AG04450 (cell line): ENCODE measurements at regions not wholly inside any gene's neighbourhood (a gene's known extent, or its start where the extent isn't known, plus 50 kb on each side); places are given as distances from the start of the nearest gene placed in this dataset.

Experiments
- CTCF ChIA-PET: fragments of 300-600, 350-600 bp; formaldehyde crosslinking; extraction: SDS; loops from one replicate; lab custom pipeline; 2022; ENCODE audit warnings: antibody characterized with exemption, inconsistent platforms; lab: Charles Lee
- POLR2A ChIA-PET: fragments of 350-600 bp; formaldehyde crosslinking; extraction: SDS; loops from one replicate; lab custom pipeline; 2021; ENCODE audit warnings: antibody characterized with exemption, inconsistent platforms; lab: Yijun Ruan, JAX
- DNase-seq: peaks from one replicate; pipeline ENCODE4 v3.0.0-alpha.2; 2011; ENCODE audit warnings: low read depth, low spot score
- H3K27ac ChIP-seq: one replicate; pipeline ENCODE4 v1.5.1; 2012; ENCODE audit warnings: low read depth, low read length, control low read depth
- H3K27me3 ChIP-seq: one replicate; pipeline ENCODE4 v1.6.0; 2012; ENCODE audit warnings: low read length; ENCODE audit not compliant: control insufficient read depth, insufficient read depth
- H3K4me3 ChIP-seq: 2 replicates; pipeline ENCODE4 v1.5.1; 2011; ENCODE audit warnings: mild to moderate bottlenecking, low read depth, low read length, control low read depth
- H3K9me3 ChIP-seq: 2 replicates; pipeline ENCODE4 v1.5.1; 2012; ENCODE audit warnings: low read length; ENCODE audit not compliant: control insufficient read depth, insufficient read depth
- TF ChIP-seq, protein P1 (sequence below): IDR thresholded peaks from 2 replicates; pipeline ENCODE4 v1.5.1; 2011; ENCODE audit warnings: low read depth, low read length, control low read depth, inconsistent platforms

DNA sequence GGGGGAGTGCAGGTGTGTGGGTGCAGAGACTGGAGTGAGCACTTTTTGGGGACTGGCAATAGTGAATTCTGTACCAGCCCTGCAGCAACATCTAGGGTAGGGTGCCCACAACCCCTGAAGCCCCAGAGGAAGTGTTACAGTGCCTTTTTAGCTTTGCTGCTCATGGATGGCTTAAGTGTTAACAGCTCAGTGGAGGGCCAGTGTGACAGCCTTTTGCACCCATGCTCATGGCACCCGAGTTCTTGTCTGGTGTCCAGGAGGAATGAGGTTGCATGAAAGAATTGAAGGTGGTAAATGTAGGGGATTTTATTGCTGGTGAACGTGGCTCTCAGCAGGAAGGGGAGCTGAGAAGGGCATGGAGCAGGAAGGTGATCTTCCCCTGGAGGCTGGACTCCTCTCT lies 107.3 kb downstream of the MRPL36 start:
- POLR2A ChIA-PET = no interaction called here
- TF ChIP-seq, protein P1, sequence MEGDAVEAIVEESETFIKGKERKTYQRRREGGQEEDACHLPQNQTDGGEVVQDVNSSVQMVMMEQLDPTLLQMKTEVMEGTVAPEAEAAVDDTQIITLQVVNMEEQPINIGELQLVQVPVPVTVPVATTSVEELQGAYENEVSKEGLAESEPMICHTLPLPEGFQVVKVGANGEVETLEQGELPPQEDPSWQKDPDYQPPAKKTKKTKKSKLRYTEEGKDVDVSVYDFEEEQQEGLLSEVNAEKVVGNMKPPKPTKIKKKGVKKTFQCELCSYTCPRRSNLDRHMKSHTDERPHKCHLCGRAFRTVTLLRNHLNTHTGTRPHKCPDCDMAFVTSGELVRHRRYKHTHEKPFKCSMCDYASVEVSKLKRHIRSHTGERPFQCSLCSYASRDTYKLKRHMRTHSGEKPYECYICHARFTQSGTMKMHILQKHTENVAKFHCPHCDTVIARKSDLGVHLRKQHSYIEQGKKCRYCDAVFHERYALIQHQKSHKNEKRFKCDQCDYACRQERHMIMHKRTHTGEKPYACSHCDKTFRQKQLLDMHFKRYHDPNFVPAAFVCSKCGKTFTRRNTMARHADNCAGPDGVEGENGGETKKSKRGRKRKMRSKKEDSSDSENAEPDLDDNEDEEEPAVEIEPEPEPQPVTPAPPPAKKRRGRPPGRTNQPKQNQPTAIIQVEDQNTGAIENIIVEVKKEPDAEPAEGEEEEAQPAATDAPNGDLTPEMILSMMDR = no peak
- H3K27me3 ChIP-seq = no peaks in the 10 kb centered on the region
- CTCF ChIA-PET = no interaction called here
- DNase-seq = no peak
- no peak overlapping the region for H3K27ac ChIP-seq
- H3K9me3 ChIP-seq = no peaks in the 10 kb centered on the region
- no peak overlapping the region for H3K4me3 ChIP-seq

DNA sequence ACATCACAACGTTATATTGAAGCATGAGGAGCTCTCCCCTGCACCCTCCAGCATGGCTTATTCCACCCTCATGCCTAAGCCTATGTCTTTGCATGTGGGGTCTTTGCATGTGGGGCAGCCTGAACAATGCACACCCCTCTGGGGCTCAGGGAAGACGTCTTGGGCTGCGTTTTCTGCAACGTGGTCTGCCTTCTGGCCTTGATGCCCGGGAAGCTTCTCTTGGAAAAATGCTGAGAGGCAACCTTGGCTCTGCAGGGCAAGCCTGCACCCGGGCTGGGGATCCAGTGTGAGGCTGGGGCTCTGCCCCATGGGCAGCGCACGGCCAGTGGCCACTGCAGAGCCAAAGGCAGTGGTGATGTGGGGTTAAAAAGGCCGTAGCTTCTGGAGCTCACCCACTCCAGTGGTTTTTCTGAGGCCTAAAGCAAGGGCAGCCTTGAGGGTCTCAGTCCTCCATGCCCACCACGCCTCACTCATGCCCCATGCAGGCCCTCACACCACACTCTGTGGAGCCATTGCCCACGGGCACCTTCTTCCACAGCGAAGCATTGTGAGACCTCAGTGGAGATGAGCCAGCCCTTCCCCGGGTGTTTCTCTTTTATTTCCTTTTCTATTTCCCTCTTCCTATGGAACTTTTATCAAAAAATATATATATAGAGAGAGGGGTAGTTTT lies 112.2 kb downstream of the MRPL36 start:
- H3K4me3 ChIP-seq = no peak overlapping the region
- ChIA-PET POLR2A (no interaction called here), CTCF (no interaction called here)
- no peak overlapping the region for H3K27ac ChIP-seq
- no peaks in the 10 kb centered on the region for H3K27me3 ChIP-seq
- H3K9me3 ChIP-seq = no peaks in the 10 kb centered on the region; the same call in 1 of the 2 replicates
- DNase-seq = no peak
- TF ChIP-seq, protein P1 = no peak

DNA sequence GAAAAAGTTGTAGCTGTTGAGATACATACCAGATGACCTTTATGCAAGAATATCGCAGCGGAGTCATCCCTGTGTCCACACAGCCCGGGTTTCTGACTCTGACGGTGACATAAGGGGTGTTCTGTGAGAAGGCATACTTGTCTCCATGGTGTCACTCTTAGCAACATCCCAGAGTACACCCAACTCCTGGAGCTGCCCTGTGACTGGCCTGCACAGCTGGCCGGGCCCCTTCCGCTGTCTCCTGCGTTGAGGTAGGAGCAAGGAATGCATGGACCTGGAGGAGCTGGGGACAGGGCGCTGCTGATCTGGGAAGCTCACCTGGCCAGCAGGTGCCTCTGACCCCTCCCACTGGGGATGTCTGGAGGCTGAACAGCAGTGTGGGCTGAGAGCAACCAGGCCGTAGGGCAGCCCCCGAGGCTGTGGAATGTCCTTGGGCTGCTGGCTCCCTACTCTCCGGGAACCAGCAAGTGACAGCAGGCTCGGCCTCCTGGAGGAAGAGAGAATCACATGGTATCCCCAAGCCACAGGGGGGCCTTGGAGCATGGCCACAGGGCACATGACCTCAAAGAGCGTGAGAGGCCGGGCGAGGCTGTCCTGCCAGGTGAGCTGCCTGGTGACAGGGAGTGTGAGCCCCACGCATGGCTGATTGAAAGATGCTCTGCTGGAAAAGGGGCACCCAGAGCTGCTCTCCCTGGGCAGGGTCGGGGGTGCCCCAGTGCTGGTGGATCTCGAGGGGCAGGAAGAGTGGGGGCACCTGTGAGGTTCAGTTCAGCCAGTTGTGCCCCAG lies 113.4 kb downstream of the MRPL36 start:
- Histone ChIP-seq H3K9me3 (no peaks in the 10 kb centered on the region; the same call in 1 of the 2 replicates), H3K27me3 (no peaks in the 10 kb centered on the region), H3K4me3 (no peak overlapping the region), H3K27ac (no peak overlapping the region)
- DNase-seq = no peak
- ChIA-PET CTCF (no interaction called here), POLR2A (no interaction called here)
- TF ChIP-seq, protein P1 = no peak

DNA sequence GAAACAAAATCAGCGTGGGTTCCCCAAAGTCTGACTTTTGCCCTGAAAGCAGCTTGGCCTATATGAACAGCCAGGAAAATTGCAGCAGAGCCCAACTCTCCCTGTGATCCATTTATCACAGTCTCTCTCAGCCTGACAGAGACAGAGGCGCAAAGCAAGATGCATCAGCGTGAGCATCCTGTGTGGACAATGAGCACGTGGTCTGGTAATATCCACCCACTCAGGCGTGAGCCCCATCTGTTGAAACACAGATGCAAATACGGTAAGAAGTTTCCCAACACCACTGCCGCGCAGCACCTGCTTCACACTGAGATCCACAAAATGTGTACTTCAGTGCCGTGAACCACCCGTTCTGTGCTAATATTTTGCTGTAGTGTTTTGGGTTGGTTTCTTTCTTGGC lies 114.6 kb downstream of the MRPL36 start:
- ChIA-PET CTCF (no interaction called here), POLR2A (no interaction called here)
- no peak overlapping the region for H3K27ac ChIP-seq
- no peak overlapping the region for H3K4me3 ChIP-seq
- no peaks in the 10 kb centered on the region; the same call in 1 of the 2 replicates for H3K9me3 ChIP-seq
- H3K27me3 ChIP-seq = no peaks in the 10 kb centered on the region
- TF ChIP-seq, protein P1 = no peak
- no peak for DNase-seq

DNA sequence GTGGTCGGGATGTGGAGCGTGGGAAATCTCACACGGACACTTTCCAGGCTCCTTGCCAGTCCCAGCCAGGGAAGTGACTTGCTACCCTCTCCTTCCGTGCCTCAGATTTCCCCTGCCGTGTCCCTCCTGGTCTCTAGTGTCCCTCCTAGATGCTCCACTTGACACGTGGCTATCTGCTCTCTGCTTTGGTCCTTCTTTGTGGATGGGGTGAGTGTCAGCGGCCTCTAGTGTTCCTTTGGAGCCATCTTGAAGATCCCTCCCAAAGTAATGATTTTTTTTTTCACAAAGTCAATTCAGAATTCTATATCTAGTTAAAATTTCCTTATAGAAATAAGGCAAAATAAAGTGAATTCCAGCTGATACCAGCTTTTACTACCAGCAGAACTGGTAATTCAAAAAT lies 117.7 kb downstream of the MRPL36 start:
- H3K4me3 ChIP-seq = no peak overlapping the region
- no peak overlapping the region for H3K27ac ChIP-seq
- ChIA-PET POLR2A (no interaction called here), CTCF (no interaction called here)
- H3K27me3 ChIP-seq = no peaks in the 10 kb centered on the region
- TF ChIP-seq, protein P1 = no peak
- no peaks in the 10 kb centered on the region; the same call in 1 of the 2 replicates for H3K9me3 ChIP-seq
- no peak for DNase-seq
